ENCODE measurements at regions not wholly inside any gene's neighbourhood (a gene's known extent, or its start where the extent isn't known, plus 50 kb on each side); places are given as distances from the start of the nearest gene placed in this dataset.

DNA sequence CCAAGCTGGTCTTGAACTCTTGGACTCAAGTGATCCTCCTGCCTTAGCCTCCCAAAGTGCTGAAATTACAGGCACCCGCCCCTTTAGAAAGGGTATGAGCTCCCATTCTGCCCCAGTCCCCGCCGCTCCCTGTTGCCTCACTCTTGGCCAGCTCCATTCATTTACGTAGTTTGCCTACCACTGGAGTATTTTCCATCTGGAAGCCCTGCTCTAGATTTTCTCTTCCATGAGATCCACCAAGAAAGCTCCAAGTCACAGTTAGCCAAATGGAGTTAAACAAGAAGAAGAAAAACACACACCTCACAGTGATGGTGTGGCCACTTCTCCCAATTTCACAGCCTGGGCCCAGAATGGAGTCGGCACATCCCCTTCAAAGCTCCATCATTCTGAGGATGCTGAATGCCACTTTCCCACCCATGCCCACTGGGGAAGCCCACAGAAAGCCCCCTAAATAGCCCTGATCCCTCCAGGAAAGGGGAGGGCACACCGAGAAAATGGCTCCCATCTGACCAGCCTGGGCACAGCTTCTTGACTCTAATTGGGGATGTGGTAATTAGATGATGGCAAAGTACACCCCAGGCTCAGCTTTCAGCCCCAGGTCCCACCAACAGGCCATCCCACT lies 381.2 kb downstream of the MN1 start:
- no peak for DNase-seq

DNA sequence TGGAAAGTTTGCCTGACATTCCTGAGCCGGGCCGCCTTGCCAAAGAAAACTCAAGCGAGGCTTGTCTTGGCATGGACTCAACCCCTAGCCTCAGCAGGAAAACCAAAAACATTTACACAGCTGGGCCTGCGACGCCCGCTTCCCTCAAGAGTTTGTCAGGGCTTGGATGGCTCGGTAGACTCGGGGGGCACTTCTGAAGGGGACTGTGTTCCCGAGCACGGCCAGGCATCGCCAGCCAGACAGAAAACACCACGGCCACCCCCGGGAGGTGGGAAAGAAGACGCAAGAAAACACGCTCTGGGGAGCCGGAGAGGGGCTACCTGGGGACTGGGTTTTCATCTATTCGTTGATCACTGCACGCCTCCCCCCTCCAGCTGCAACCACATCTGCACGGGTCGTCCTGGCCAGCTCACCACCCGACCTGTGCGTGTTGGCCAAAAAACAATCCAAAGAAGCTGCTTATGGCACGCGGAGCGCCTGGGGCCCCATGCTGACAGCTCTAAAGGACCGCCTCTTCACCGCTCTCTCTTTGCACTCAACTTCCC lies 380.7 kb downstream of the MN1 start:
- DNase-seq = peak; percentile 89

DNA sequence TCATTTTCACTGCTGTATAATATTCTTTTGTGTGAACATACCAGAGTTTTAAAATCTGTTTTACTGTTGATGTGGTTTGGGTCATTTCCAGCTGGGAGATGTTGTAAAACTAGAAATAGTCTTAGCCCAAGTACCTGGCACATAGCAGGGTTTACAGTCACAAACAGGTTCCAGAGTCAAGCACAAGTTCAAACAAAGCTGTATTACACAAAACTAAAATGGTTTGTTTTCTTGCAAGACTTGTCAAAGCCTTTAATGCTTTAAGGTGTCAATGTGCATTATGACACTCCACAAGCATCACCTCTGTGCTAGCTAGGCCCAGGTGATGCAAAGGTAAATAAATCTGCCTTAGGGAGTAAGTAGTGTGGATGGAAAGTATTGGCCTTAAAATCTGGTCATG lies 379.1 kb downstream of the MN1 start:
- DNase-seq = no peak

DNA sequence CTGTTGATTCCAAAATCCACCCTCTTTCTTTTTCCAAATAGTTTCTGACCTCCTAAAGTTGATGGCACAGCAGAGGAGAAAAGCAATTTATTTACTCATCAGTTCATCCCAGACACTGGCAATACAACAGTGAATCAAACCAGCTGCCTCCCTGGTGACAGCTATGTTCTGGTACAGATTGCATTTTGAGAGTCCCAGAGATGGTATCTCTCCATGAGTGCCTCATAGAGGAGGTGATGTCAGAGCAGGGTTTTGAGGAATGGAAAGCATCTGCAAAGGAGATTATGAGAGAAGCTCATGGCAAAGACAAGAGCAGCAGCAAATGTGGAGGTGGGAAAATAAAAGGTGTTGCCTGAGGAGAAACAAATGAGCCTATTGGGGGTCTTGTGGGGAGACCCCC lies 377.2 kb downstream of the MN1 start:
- no peak for DNase-seq

DNA sequence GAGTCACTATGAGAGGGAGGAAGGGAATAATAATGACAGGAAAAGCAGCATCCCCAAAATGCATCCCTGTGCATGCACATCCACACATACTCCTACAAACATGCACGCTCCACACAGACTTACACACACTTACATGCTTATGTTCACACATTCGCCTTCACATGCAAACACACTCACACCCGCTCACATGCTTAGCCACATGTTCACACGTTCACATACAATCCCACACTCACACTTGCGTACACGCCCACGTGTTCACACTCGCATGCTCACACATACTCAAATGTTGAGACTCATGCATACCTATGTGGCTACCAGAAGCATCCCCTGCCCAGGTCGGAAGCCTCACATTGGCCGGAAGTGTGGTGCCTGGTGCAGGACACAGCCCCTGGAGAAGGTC lies 372.1 kb downstream of the MN1 start:
- DNase-seq = no peak

DNA sequence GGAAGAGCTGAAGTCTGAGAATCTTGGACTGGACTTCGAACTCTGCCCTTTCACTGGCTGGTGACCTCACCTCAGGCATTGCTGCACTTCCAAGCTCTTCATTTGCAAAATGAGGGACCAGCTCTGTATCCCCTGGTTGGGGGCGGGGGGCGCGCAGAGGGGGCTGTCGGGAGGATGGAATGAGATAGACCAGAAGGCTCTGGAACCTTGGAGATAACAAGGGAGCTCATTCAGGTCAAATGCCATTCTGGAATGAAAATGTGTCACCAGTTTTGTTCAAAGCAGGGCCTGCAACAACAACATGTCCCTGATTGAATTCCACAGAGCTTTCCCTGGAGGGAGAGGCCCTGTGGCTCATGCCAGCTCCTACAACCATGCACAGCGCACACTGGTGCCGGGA lies 370.5 kb downstream of the MN1 start:
- DNase-seq = no peak

DNA sequence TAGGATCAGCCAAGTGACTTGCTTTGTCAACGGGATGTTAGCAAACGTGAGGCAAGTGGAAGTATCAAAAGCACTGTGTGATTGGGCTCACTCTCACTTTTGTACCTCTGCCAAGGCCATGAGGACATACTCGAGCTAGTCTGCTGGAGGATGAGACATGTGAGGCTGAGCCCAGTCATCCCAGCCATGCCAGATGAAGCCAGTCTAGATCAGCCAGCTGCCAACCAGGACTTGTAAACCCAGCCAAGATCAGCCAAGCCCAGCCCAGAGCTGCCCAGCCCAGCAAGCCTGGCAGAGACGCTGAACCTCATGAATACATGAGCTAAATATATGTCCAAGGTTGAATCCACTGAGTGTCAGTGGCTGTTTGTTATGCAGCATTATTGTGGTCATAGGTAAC lies 369.7 kb downstream of the MN1 start:
- DNase-seq = no peak

DNA sequence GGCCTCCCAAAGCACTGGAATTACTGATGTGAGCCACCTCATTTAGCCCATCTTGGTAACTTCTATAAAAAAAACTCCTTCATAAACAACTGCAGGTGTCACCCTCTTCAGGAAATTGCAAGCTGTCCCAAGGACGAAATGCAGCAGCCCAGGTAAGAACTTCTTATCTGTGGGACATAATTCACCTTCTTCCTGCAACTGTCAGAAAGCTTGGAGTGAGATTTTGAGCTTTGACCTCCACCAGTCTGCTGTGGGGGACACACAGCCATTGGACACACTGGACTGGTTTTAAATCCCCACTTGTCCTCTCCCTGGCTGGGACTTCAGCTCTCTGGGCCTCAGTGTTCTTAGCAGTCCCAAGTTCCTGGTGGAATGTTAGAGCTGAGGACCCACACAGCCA lies 368.5 kb downstream of the MN1 start:
- DNase-seq = no peak

DNA sequence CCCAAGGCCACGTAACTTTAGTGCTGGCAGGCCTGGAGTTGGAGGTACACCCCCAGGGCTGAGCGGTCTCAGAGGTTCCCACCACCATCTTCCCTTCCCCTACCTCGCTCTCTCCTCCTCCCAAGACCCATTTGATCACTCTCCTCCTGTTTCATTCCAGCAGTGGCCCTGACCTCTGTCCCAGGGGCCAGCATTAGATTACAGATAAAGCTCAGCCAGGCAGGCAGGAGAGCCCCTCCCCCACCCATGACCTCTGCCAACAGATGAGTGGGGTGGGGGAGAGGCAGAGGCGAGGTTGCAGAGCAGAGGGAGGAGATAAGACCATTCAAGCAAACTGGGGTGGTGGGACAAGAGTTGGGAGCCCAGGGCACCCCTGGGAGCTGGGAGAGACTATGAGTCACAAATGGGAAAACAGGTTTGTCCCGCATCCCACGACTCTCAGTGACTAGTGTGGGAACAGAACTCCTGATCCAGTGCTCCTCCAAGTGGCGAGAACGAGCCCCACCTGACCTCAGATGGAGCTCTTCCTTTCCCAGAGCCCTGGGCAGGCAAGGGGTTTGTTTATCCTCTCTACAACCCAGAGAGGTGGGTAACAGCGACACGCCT lies 367.9 kb downstream of the MN1 start:
- no peak for DNase-seq

DNA sequence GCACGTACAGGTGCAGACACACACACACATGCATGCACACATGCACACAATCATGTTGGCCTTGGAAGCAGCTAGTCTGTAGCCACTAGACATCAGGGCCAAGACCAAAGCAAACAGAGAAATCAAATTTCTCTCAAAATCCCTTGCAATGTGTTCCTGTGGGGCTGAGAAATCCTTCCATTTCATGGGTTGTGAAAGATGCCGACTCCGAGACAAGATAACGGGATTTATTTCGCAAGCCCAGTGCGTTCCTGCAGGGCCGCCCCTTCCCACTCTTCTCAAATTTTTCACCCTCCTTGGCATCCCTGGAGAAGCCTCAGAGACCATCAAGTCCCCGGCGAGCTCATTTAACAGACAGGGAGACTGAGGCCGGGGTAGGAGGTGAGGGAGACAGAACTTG lies 366.7 kb downstream of the MN1 start:
- no peak for DNase-seq

DNA sequence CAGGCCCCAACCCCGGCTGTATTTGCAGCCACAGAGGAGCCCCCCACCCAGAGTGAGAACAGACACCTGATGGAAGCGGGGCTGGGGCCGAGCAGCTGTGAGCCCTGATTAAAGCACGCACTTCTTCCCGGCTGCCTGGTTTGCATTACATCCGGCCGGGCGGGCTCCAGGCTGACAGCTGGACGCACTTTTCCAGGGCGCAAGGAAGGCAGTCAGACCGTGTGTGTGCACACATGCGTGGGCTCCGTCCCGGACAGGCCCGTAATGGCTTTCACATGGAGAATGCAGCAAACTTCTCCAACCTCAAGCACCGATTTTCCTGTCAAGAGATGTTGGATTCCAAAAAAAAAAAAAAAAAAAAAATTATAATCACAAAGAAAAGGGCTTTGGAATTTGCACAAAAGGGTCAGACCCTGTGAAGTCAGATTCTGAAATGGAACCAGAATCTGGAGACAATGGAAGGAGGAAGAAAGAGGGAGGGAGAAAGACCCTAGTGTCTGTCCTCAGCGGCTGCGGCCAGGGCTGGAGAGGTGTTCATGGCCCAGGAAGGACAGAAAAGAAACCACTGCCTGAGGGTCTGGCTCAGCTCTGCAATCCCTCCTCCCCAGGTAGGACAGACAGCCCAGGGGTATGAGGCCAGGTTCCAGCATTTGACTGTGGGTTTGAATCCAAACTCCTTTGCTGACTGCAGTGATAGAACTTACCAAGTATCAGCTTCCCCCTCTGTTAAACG lies 365.5 kb downstream of the MN1 start:
- DNase-seq = peak; percentile 64

DNA sequence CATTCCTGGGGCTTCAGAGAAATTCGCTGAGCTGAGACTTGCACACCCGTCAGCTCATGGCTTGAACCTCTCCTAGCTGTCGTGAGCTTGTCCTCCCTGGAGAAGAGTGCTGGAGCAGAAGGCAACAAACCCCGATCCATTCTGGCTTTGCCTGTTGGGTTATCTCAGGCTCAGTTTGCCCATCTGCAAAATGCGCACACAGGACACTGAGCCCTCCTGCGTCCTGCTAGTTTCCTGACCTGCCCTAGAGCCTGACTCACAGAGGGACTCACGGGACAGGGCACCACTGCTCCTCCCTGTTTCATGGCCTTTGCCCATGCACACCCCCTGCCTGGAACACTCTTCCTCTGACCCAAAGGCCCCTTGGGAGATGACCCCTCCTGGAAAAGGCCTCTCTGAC lies 365.0 kb downstream of the MN1 start:
- no peak for DNase-seq

DNA sequence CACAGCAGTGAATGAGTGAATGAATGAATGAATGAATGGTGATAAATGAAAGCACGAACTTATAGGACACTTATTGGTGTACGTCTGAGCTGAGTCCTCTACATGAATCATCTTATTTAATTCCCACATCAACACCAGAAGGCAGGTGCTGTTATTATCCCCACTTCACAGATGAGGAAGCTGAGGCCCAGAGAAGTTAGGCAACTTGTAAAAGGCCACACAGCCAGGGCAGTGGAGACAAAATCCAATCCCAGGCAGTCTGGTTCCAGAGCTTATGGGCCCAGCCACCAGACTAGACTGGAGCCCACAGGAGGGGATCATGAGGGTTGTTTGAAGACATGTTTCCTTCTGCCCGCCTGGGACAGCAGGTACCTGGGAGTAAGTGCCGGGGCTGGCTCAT lies 364.0 kb downstream of the MN1 start:
- no peak for DNase-seq

DNA sequence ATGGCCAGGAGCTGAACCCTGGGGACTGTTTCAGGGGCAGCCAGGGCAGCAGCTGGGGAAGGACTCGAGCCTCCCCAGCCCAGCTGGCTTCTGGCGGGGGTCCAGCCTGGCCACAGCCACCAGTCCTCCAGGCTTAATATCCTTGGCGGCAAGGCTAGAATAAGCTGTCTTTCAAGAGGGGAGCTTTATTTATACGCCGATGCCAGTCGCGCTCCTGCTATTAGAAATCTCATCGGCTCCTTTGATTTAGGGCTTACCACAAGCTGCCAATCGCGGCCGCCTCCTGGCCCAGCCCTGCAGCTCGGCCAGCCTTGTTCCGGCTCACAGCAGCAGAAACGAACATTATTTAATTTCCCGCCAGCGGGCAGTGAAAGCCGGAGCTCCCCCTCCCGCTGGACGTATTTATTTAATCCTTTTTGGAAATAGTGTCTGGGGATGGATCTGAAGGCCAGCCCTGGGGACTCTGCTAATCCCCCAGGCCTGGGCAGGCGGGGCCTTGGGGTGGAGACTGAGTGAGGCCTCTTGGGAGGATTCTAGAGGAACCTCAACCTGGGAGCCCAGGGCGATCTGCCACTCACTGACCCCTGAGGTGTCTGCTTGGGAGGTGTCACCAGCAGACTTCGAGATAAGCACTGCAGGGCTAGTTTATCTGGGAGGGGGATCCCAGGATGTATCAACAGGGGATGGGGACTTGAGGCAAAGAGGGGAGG lies 363.1 kb downstream of the MN1 start:
- peak; percentile 45 for DNase-seq

DNA sequence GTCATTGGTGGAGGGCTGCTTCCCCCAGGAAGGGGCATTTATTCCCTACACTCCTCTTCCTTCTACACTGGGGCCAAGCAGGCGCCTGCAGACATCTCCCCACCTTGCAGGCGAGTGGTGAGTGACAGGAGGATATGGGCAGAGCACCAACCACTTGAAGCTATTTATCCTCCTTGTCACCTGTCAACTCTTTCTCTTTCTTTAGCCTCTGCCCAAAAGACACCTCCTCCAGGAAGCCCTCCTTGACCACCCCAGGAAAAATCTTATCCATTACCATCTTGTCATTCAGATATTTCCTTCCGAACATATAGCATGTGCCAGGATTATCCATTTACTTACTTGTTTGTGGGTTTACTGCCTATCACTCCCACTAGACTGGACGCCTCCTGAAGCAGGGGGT lies 362.4 kb downstream of the MN1 start:
- no peak for DNase-seq

DNA sequence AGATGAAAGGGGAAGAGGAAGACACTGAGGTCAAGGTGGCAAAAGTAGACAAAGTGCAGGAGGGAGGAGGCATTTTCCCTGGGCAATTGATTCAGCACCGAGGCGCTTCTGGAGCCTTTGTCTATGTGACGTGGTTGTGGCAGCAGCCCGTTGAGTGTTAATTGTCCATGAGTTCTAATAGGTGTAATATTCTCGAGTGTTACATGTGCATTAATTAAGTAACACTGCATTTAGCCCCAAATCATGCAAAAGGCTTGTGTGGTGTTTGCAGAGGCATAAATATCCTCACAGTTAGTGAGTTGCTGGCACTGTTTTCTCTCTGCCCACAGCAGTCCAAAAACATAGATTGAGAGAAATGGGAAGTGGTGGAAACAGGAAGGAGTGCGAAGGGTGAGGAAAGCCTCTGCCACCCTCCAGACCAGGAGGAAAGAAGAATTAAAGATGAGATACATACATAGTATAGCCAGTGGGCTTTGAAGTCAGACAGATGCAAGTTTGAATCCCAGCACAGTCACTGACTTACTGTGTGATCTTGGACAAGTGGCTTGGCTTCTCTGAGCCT lies 361.2 kb downstream of the MN1 start:
- DNase-seq = no peak

DNA sequence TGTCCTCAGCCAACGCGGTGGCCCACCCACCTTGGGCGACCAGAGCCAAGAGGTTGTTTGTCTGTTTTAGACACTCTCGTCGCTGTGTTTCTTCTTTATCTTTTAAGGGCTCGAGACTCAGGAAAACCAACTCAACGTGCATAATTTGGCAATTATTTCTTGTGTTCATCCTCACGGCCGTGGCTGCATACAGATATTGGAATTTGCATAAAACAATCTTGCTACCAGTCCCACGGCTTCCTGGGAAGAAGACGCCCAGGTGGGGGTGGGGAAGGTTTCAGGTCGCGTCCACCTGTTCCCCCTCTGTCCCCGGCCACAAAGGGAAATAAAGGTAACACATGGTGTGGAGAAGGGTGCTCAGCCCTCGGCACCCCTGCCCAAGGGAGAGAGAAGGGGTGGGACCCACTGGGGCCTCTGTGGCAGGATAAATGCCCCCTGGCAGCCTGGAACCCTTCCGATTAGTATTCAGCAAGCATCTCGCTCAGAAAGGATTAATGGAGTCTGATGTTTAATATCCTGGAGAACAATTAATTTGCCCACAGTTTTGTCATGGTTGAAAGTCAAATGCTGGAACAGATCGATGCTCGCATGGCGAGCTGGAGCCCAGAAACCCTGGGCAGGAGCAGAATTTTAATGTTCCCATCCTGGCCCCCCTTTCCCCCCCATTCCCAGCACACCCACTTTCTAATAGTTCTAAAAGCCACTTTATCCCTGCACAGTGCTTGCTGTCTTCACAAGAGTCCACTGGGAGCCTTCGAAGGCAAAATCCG lies 359.7 kb downstream of the MN1 start:
- no peak for DNase-seq

DNA sequence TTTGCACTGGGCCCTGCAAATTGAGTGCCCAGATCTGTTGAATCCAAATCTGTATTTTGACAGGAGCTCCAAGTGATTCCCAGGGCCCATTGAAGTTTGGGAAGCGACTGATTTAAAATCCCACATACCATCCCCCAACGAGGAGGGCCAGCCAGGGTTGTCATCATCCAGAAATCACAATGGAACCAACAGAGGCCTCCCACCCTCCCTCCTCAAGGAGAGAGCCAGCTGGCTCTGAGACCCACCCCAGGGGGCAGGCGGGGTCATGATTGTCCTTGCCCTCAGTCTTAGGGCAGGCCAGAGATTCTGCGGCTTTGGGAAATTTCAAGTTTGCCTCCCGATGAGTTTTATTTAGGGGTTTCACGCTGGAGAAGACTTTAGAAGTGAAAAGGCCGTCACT lies 358.2 kb downstream of the MN1 start:
- DNase-seq = no peak

DNA sequence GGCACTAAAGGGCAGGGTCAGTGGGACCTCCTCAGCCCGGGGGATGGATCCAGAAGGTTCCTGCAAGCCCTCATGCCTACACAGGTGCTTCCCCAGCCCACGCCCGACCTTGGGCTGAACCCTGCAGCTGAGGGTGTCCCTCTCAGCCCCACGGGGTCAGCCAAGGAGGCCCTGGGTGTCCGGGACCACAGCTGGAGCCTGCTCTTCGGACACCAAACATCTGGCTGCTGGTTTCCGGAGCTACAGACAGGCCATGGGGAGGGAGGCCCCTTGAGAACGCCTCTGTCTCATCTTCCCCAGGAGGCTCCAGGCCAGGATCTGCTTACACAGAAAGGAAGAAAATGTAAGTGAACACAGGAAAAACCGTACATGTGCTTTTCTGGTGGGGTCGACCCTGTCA lies 355.7 kb downstream of the MN1 start:
- DNase-seq = no peak

DNA sequence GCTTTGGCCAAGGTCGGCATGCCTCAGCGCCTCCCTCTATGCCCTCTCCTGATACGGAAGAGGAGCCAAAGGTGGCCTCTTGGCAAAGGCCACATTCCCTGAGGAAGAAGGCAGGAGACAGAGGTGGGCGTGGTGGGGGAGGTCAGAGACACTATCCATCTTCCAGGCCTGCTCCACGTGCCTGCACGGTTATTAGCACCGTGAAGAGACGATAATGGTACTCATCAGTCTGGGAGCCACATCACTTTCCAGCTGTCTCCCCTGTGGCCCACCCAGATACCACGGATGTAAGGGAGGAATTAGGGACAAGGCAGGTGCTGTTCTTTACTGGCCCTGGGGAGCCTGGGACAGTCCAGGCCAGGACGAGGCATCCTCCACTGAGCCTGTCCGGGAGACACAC lies 354.3 kb downstream of the MN1 start:
- no peak for DNase-seq

DNA sequence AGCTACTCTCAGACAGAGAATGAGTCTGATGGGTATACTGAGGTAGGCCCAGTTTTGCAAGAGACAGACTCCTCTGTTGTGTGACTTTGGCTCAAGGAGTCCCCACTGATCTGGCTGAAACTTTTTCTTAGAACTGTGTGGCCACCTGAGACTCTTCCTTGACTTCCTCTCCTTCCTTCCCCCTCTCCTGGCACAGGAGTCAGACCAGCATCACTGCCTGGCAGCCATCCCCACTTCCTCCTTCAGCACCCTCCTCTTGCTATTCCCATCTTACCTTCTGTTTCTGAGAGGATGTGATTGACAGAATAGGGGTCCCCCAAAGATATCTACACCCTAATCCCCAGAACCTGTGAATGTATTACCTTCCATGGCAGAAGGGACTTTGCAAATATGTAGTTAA lies 351.1 kb downstream of the MN1 start:
- no peak for DNase-seq

DNA sequence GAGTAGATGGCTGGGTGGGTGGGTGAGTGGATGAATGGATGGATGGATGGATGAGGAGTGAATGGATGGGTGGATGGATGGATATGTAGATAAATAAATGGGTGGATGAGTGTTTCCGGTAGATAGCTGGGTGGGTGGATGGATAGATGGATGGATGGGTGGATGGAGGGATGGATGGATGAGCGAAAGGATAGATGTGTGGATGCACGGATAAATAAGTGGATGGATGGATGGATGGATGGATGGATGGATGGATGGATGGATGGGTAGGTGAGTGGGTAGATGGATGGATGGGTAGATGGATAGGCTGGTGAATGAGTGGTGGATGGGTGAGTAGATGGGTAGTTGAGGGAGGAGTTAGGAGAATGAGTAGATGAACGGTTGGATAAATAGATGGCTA lies 349.3 kb downstream of the MN1 start:
- DNase-seq = no peak
